ELR (cell line): ENCODE measurements at regions not wholly inside any gene's neighbourhood (a gene's known extent, or its start where the extent isn't known, plus 50 kb on each side); places are given as distances from the start of the nearest gene placed in this dataset.
A peak's percentile ranks its signal among the peaks of the same experiment; 100 is the strongest.

Experiments used
- DNase-seq: peaks from one replicate; pipeline ENCODE4 v3.0.0-alpha.2; 2015; ENCODE audit warnings: low read depth

DNA sequence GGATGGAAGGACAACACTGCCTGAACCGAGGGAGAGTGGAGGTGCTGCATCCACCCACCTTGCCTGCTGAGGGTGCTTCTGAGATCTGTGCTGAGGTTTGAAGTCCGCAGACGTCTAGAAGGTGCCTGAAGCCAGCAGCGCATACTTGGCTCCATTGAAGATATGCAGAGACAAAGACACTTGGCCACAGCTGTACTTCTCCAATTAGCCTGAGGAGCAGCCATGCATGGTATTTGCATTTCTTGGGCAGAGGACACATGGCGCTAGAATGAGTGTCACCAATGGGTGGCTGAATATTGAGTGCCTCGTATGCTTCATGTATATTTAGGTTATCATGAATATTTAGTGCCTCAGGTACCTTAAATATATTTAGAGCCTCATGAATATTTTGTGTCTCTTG is 128.7 kb upstream of the ATP6AP2 start:
- no peak for DNase-seq

- DNase-seq = no peak
Observed at GRCh38 chrX:40449956-40450706, 130.6 kb upstream of the ATP6AP2 start.

DNA sequence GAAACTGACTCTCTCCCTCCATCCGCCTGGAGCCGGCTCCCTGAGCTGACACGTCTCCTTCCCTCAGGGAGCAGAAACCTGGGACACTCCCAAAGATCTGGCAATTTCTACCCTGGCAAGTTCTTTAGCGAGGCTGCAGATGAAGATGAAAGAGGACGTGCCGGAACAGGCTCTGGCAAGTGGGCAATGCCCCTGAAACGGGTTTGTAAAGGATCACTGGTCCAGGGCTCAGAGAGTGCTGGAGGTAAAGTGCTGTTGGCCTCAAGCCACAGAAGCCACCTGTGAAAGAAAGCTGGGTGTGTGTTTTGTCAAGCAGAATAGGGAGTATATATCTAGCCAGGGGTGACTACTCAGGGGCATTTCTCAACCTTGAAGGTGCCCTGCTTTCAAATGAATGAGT is 131.4 kb upstream of the ATP6AP2 start:
- DNase-seq = no peak

- no peak for DNase-seq
Observed at GRCh38 chrX:40448793-40449192, 132.0 kb upstream of the ATP6AP2 start.

GRCh38 chrX:40446921-40447320 is 133.8 kb upstream of the ATP6AP2 start:
- DNase-seq = no peak

- DNase-seq = no peak
Observed at GRCh38 chrX:40445691-40446090, 135.1 kb upstream of the ATP6AP2 start.

- no peak for DNase-seq
Observed at GRCh38 chrX:40444798-40445496, 135.8 kb upstream of the ATP6AP2 start.

DNA sequence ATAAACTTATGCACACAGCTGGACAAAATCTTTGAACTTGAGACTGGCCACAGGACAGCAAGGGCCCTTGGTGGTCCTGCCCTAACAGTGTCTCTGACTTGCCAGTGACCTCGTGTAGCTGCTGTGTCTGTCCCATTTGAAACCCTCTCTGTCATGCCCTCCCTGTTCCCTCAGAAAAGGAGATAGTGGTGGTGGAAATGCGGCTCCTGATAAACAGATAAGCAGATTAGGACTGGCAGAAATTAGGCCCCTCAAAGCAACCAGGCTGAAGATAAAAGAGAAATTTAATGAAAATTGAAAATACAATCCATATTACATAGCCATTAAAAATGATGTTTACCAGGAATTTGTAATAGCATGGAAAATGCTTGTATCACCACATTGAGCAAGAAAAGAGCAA is 136.6 kb upstream of the ATP6AP2 start:
- no peak for DNase-seq

- no peak for DNase-seq
Observed at GRCh38 chrX:40440866-40441265, 139.9 kb upstream of the ATP6AP2 start.

- no peak for DNase-seq
Observed at GRCh38 chrX:40439625-40440532, 140.9 kb upstream of the ATP6AP2 start.

DNA sequence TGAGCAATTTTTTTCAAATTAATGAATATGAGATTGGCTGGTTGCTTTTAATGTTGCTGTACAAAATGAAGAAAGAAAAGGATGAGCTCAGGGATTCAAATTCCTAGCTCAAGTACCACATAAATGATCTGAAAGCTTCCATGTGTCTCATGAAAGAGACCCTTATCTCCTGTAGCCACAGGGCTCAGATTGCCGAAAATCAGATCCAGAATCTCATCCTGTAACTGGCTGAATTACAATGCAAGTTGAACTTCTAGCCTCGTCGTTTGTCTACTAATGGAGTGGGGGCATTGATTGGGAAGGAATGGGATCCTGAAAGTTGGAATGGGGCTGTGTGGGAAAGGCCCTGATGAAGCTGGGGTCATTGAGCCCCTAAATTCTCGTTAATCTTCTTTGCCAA is 143.4 kb upstream of the ATP6AP2 start:
- no peak for DNase-seq

GRCh38 chrX:40434947-40435346 is 145.8 kb upstream of the ATP6AP2 start:
- DNase-seq = no peak

DNA sequence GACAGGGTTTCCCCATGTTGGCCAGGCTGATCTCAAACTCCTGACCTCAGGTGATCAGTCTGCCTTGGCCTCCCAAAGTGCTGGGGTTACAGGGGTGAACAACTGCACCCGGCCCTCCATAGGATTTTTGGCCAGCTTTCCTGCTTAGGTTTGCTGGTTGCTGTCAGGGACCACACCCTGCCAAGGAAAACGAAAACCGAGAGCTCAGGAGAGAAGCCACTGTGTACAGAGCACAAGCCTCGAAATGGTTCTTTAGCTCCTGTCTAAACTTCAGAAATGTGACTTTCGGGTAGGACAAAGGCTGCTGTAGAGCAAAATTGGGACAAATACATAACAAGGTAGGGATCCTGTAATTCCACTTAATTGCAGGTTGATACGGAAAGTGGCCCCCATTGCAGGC is 146.3 kb upstream of the ATP6AP2 start:
- no peak for DNase-seq

DNA sequence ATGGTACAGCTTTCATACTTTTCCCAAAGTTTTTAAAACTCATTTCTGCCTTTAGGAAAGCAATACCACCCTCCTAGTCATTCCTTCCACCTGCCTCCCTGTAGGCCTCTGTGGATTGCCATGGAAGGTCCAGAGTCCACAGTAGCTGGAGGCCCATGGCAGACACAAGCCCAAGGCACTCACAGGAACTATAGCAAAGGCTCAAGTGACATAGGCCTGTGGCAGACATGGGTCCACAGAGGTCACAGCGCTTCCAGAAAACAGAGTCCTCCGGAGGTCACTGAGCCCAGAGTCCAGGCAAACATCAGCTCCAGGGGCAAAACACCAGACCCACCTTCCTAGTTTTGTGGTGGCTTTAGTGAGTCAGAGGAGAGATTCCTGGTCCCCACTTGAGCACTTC is 147.6 kb upstream of the ATP6AP2 start:
- no peak for DNase-seq

GRCh38 chrX:40424259-40424658 is 156.5 kb upstream of the ATP6AP2 start:
- no peak for DNase-seq

DNA sequence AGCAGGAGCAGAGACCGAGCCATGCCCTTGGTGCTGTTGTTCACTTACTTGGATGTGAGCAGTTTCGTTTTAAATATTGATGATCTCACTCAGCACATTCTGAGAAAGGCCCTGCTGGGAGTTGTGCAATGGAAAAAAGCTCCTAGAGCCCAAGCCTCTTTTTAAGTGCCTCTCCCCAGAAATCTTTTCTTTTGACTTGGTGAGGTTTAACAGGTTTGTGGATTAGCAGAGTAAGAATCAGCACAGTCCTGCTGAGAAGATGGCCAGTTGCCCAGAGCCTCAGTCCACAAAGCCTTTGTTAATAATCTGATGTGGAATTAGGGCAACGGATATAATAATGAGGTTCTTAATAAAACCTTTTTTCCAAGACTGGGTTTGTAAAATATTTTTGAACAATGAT is 157.5 kb upstream of the ATP6AP2 start:
- DNase-seq = no peak

GRCh38 chrX:40422021-40422420 is 158.7 kb upstream of the ATP6AP2 start:
- no peak for DNase-seq

GRCh38 chrX:40420899-40421729 is 159.7 kb upstream of the ATP6AP2 start:
- peak; percentile 3 for DNase-seq

DNA sequence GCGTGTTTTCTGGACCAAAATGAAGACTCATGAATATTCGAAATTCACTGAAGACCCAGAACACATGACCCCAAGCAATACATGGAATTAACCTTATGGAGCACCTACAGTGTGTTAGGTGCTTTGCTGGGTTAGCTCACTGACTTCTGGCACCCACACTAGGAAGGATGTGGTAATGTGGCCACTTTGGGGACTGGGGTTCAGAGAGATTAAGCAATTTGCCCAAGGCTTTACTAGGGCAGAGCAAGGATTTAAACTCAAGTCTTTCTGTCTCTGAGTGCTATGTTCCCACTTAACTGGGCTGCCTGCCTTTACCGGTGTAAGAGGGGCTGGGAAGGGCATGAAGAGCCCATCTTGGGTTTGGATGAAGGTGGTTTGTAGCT is 162.0 kb upstream of the ATP6AP2 start:
- no peak for DNase-seq

DNA sequence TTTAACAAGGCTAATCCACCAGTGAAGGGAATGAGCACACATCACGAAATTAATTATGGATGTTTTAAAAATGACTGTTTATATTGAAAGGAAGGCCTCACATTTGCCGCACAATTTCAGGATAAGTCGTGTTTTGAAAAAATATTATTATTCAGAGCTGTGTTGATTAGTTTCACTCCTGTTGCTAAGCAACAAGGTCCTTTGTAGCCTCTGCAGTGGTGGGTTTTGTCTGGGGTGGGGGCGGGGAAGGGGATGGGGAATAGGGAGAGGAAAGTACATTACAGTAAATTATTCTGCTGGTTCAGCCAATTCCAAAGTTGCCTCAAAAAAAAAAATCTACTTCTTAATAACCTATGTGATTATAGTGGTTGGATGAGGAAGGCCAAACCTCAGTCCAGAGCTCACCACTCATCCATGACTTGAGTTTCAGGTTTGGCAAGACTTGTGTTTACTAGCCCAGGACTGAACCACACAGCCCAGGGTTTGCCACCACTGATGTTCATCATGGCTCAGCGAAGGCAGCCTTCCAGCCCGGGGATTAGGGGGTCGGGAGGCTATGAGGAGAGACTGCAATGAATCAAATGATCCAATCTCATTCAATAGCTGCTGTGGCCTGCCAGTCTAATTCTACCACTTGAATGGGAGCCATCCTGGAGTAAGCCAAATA is 162.5 kb upstream of the ATP6AP2 start:
- DNase-seq = no peak

- DNase-seq = no peak
Observed at GRCh38 chrX:40415675-40416074, 165.1 kb upstream of the ATP6AP2 start.
